Activated naive CD4-positive, alpha-beta T cell treated with anti-CD3 and anti-CD28 coated beads, Interleukin-2, amount 50 U/mL, for 24 hours (primary cell): ENCODE measurements at regions not wholly inside any gene's neighbourhood (a gene's known extent, or its start where the extent isn't known, plus 50 kb on each side); places are given as distances from the start of the nearest gene placed in this dataset.
"Not testable (repeated sequence)": the region's sequence is repeated elsewhere in the genome, so short reads cannot be mapped to it uniquely, and the experiment has no call there.

Experiments
- H3K27ac Mint-ChIP-seq: one replicate; pipeline ENCODE4 v1.8.0; 2021; ENCODE audit warnings: mild to moderate bottlenecking, mixed read lengths
- H3K27me3 Mint-ChIP-seq: one replicate; pipeline ENCODE4 v1.8.0; 2021; ENCODE audit warnings: mixed read lengths
- H3K36me3 Mint-ChIP-seq: one replicate; pipeline ENCODE4 v1.8.0; 2021; ENCODE audit warnings: mixed read lengths
- H3K4me1 Mint-ChIP-seq: one replicate; pipeline ENCODE4 v1.8.0; 2021; ENCODE audit warnings: mixed read lengths
- H3K4me3 Mint-ChIP-seq: one replicate; pipeline ENCODE4 v1.8.0; 2021; ENCODE audit warnings: mild to moderate bottlenecking, mixed read lengths
- H3K9me3 Mint-ChIP-seq: one replicate; pipeline ENCODE4 v1.8.0; 2021; ENCODE audit warnings: mixed read lengths

- Mint-ChIP-seq H3K27ac (no peak overlapping the region), H3K27me3 (no peaks in the 10 kb centered on the region), H3K9me3 (no peaks in the 10 kb centered on the region), H3K36me3 (no peaks in the 10 kb centered on the region), H3K4me1 (no peaks in the 10 kb centered on the region), H3K4me3 (no peak overlapping the region)
Observed at GRCh38 chr5:152083231-152083630, 158.6 kb upstream of the GLRA1 start.

DNA sequence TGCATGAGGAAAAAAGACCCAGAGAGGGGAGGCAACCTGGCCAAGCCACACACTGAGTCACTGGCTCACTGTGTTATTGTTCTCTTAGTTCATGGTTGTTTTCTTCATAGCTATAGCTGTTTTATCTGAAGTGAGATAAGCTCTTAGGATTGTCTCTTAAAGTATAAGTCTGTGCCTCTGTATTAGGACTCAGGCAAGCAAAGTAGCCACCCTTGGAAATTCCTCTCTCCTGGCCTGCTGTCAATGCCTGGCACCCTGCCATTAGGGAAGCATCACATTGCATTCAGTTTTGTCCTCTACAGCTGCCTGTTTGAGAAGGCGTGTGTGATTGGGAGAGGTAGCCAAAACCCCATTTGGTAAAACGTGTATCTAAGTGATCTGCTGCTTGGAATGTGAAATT lies 147.4 kb upstream of the GLRA1 start:
- no peak overlapping the region for H3K4me3 Mint-ChIP-seq
- no peak overlapping the region for H3K27ac Mint-ChIP-seq
- no peaks in the 10 kb centered on the region for H3K27me3 Mint-ChIP-seq
- no peaks in the 10 kb centered on the region for H3K36me3 Mint-ChIP-seq
- H3K4me1 Mint-ChIP-seq, result no peaks in the 10 kb centered on the region
- no peaks in the 10 kb centered on the region for H3K9me3 Mint-ChIP-seq

GRCh38 chr5:152070591-152070990 lies 145.9 kb upstream of the GLRA1 start:
- no peak overlapping the region for H3K4me3 Mint-ChIP-seq
- H3K9me3 Mint-ChIP-seq, result no peaks in the 10 kb centered on the region
- H3K36me3 Mint-ChIP-seq, result no peaks in the 10 kb centered on the region
- H3K4me1 Mint-ChIP-seq, result no peaks in the 10 kb centered on the region
- H3K27me3 Mint-ChIP-seq, result no peaks in the 10 kb centered on the region
- no peak overlapping the region for H3K27ac Mint-ChIP-seq

DNA sequence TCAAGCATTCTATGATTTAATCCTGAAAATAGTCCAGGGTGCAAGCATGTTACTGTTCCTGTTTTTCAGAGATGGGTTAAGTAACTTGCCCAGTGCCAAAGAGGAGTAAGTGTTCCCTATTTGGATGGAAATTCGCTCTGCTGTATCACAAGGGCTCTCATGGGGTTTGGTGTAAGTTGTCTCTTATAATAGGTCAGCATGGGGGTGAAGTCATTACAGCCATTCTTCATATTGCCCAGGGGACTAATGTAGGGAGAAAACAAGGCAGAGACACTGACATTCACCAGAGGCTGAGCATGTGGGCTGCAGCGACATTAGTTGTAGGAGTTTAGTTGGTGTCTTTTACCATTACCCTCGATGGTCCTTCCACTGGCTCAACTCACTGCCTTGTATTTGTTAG lies 142.1 kb upstream of the GLRA1 start:
- Mint-ChIP-seq H3K9me3 (no peaks in the 10 kb centered on the region), H3K27me3 (no peaks in the 10 kb centered on the region), H3K27ac (no peak overlapping the region), H3K36me3 (no peaks in the 10 kb centered on the region), H3K4me3 (no peak overlapping the region), H3K4me1 (no peaks in the 10 kb centered on the region)

DNA sequence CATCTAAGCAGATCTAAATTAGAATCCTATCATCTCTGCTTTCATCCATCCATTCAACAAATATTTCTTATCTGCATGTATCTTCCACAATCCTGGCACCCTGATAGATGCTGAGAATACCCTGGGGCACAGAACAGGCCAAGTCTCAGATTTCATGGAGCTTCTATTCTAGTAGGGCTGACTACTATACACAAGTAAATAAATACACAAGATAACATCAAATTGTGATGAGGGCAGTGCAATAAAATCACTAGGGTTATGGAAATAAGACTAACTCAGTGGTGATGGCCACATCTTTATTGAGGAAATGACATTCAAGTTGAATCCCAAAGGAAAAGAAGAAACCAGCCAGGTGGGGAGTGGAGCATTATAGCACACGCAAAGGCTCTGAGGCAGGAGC lies 138.4 kb upstream of the GLRA1 start:
- H3K9me3 Mint-ChIP-seq, result peaks cover 4% of the 10 kb centered on the region
- no peaks in the 10 kb centered on the region for H3K36me3 Mint-ChIP-seq
- peaks cover 3% of the 10 kb centered on the region for H3K4me1 Mint-ChIP-seq
- H3K4me3 Mint-ChIP-seq, result no peak overlapping the region
- H3K27me3 Mint-ChIP-seq, result no peaks in the 10 kb centered on the region
- H3K27ac Mint-ChIP-seq, result no peak overlapping the region

GRCh38 chr5:152061095-152061494 lies 136.4 kb upstream of the GLRA1 start:
- Mint-ChIP-seq H3K4me3 (no peak overlapping the region), H3K9me3 (peaks cover 6% of the 10 kb centered on the region), H3K27ac (no peak overlapping the region), H3K27me3 (no peaks in the 10 kb centered on the region), H3K36me3 (no peaks in the 10 kb centered on the region), H3K4me1 (peaks cover 3% of the 10 kb centered on the region)

- no peak overlapping the region for H3K27ac Mint-ChIP-seq
- H3K36me3 Mint-ChIP-seq, result peaks cover 2% of the 10 kb centered on the region
- no peaks in the 10 kb centered on the region for H3K27me3 Mint-ChIP-seq
- H3K4me1 Mint-ChIP-seq, result peaks cover 3% of the 10 kb centered on the region
- H3K9me3 Mint-ChIP-seq, result peaks cover 6% of the 10 kb centered on the region
- H3K4me3 Mint-ChIP-seq, result no peak overlapping the region
Observed at GRCh38 chr5:152058267-152058666, 133.6 kb upstream of the GLRA1 start.

- H3K9me3 Mint-ChIP-seq, result peaks cover 11% of the 10 kb centered on the region
- H3K27ac Mint-ChIP-seq, result no peak overlapping the region
- peaks cover 3% of the 10 kb centered on the region for H3K4me1 Mint-ChIP-seq
- H3K27me3 Mint-ChIP-seq, result no peaks in the 10 kb centered on the region
- no peak overlapping the region for H3K4me3 Mint-ChIP-seq
- peaks cover 7% of the 10 kb centered on the region for H3K36me3 Mint-ChIP-seq
Observed at GRCh38 chr5:152056931-152057330, 132.3 kb upstream of the GLRA1 start.

GRCh38 chr5:152052470-152052869 lies 127.8 kb upstream of the GLRA1 start:
- H3K27ac Mint-ChIP-seq, result no peak overlapping the region
- H3K9me3 Mint-ChIP-seq, result peaks cover 25% of the 10 kb centered on the region
- H3K4me1 Mint-ChIP-seq, result no peaks in the 10 kb centered on the region
- H3K27me3 Mint-ChIP-seq, result no peaks in the 10 kb centered on the region
- no peak overlapping the region for H3K4me3 Mint-ChIP-seq
- H3K36me3 Mint-ChIP-seq, result peaks cover 12% of the 10 kb centered on the region

DNA sequence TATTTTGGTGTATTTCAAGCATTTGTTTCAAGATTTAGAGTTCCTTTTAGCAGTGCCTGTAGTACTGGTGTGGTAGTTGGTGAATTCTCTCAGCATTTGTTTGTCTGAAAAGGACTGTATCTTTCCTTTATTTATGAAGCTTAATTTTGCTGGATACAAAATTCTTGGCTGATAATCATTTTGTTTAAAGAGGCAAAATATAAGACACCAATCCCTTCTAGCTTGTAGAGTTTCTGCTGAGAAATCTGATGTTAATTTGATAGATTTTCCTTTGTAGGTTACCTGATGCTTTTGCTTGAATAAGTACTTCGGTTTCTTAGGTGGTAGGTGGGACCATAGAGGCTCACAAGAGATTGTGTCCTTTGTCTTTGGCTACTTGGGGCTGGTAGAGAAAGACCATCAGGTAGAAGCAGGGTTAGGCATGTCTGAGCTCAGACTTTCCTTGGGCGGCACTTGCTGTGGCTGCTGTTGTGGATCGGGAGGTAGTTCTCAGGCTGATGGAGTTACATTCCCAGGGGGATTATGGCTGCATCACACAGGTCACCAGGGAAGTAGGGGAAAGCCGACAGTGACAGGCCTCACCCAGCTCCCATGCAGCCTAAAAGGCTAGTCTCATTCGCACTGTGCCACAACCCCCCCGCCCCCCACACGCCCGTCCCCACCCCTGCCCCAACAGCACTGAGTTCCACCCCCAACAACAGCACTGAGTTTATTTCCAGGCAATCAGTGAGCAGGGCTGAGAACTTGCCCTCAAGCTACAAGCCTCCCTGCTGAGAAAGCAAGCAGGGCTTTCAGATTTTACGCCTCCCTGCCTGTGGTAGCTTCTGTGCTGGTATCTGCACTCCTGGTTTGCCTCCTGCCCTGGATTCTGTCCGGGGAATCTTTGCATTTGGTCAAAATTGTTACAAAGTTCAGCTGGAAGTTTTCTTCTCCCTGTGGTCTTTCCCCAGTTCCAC lies 127.1 kb upstream of the GLRA1 start:
- Mint-ChIP-seq H3K4me1 (no peaks in the 10 kb centered on the region), H3K9me3 (peaks cover 25% of the 10 kb centered on the region), H3K27ac (no peak overlapping the region), H3K4me3 (no peak overlapping the region), H3K27me3 (no peaks in the 10 kb centered on the region), H3K36me3 (peaks cover 12% of the 10 kb centered on the region)

DNA sequence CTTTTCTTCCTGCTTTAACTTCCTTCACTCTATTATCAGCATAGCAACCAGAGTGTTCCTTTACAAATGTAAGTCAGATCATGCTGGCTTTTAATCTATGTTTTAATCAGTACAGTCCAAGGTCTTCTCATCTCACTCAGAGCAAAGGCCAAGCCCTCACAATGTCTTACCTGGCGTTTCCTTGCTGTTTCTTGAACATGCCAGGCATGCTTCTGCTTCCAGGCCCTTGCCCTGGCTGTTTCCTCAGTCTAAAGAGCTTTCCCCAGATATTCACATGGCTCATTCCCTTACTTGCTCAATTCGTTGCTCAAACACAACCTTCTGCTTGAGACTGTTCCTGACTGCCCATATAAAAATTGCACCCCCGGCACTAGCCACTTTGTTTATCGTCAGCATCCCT lies 121.7 kb upstream of the GLRA1 start:
- Mint-ChIP-seq H3K36me3 (peaks cover 5% of the 10 kb centered on the region), H3K4me1 (no peaks in the 10 kb centered on the region), H3K4me3 (no peak overlapping the region), H3K27me3 (no peaks in the 10 kb centered on the region), H3K9me3 (peaks cover 20% of the 10 kb centered on the region), H3K27ac (no peak overlapping the region)

DNA sequence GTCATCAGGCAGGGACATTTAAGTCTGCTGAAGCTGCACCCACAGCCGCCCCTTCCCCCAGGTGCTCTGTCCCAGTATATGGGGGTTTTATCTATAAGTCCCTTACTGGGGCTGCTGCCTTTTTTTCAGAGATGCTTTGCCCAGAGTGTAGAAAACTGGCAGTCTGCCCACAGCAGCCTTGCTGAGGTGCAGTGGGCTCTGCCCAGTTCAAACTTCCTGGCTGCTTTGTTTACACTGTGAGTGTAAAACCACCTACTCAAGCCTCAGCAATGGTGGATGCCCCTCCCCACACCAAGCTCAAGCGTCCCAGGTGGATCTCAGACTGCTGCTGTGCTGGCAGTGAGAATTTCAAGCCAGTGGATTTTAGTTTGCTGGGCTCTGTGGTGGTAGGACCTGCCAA lies 114.2 kb upstream of the GLRA1 start:
- H3K27me3 Mint-ChIP-seq, H3K9me3 Mint-ChIP-seq, H3K36me3 Mint-ChIP-seq, H3K4me1 Mint-ChIP-seq, H3K27ac Mint-ChIP-seq, H3K4me3 Mint-ChIP-seq: not testable (repeated sequence)

- H3K4me3 Mint-ChIP-seq, H3K27me3 Mint-ChIP-seq: not testable (repeated sequence)
- Mint-ChIP-seq H3K27ac (peak overlapping the region; percentile 68), H3K36me3 (peaks cover 38% of the 10 kb centered on the region), H3K9me3 (peaks cover 16% of the 10 kb centered on the region), H3K4me1 (peaks cover 53% of the 10 kb centered on the region)
Observed at GRCh38 chr5:152026328-152027024, 101.8 kb upstream of the GLRA1 start.

- Mint-ChIP-seq H3K27me3 (no peaks in the 10 kb centered on the region), H3K4me3 (no peak overlapping the region), H3K4me1 (no peaks in the 10 kb centered on the region), H3K36me3 (peaks cover 5% of the 10 kb centered on the region), H3K27ac (no peak overlapping the region), H3K9me3 (peaks cover 6% of the 10 kb centered on the region)
Observed at GRCh38 chr5:152016421-152016820, 91.8 kb upstream of the GLRA1 start.

DNA sequence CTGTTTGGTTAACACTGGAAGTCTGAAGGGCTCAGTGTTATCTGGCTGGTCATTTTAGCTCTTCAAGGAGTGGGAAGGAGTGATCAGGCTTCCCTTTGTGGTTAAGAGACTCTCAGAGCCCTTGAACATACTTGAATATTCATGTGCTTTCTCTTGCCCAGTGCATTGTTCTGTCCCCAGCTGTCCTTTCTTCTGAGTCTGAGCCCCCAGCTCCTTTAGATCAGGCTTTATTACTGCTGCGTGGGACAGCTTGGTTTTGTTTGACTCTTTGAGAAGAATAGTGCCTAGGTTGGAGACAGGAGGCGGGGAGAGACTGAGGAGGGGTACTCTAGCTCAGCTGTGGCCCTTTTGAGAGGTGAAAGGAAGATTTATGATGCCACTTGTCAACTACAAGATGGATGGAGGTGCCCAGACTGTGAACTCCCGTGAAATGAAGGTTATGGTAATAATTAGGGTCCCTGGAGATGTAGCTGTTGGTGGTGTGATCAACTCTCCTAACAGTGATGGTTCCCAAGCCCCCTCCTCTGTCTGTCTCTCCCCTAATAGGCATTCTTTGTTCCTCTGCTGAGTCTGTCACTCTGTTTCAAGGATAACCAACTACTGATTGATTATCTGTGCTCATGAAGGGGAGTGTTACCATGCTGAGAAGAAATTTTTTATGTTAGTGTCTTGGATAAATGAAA lies 83.1 kb upstream of the GLRA1 start:
- peaks cover 1% of the 10 kb centered on the region for H3K36me3 Mint-ChIP-seq
- no peak overlapping the region for H3K4me3 Mint-ChIP-seq
- no peaks in the 10 kb centered on the region for H3K4me1 Mint-ChIP-seq
- H3K9me3 Mint-ChIP-seq, result peaks cover 9% of the 10 kb centered on the region
- H3K27ac Mint-ChIP-seq, result no peak overlapping the region
- H3K27me3 Mint-ChIP-seq, result no peaks in the 10 kb centered on the region

GRCh38 chr5:152004095-152004494 lies 79.4 kb upstream of the GLRA1 start:
- no peak overlapping the region for H3K4me3 Mint-ChIP-seq
- peak overlapping the region; percentile 60 for H3K27ac Mint-ChIP-seq
- no peaks in the 10 kb centered on the region for H3K27me3 Mint-ChIP-seq
- peaks cover 5% of the 10 kb centered on the region for H3K36me3 Mint-ChIP-seq
- peaks cover 14% of the 10 kb centered on the region for H3K9me3 Mint-ChIP-seq
- no peaks in the 10 kb centered on the region for H3K4me1 Mint-ChIP-seq
